ENCODE measurements at regions not wholly inside any gene's neighbourhood (a gene's known extent, or its start where the extent isn't known, plus 50 kb on each side); places are given as distances from the start of the nearest gene placed in this dataset.

DNA sequence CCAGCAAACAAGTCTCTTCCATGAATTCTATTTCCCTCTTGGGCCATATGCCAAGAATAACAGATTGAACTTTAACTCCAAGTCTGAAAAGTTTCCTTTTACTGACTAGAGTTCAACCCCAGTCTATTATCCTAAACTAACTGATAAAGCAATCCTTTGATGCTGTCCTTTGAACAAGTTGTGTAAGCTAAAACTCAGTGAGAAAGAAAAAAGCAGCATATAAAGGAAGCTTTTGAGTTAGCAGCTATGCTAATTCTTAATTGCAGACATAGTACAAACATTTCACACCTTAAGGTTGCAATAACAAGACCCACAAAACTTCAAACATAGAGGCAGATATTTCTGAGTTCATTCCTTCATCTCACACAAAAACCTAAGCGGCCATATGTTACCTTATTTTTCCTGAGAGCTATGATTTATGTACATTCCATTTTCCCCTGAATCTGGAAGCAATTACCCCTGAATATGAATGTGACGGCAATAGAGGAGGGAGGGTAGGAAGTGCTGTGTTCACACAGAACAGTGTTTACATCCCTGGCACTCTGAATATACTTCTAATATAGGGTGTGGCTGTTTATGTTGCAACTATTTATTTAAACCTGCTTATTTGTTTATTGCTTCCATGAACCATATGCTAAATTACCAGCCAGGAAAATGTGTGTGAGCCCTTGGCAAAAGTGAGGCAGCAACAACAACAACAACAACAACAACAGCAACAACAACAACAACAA is 180.6 kb downstream of the IRS1 start (continued):
- TF ChIP-seq, protein P1, sequence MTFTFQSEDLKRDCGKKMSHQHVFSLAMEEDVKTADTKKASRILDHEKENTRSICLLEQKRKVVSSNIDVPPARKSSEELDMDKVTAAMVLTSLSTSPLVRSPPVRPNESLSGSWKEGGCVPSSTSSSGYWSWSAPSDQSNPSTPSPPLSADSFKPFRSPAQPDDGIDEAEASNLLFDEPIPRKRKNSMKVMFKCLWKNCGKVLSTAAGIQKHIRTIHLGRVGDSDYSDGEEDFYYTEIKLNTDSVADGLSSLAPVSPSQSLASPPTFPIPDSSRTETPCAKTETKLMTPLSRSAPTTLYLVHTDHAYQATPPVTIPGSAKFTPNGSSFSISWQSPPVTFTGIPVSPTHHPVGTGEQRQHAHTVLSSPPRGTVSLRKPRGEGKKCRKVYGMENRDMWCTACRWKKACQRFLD (CRISPR knock-in tag; IDR thresholded peaks at IDR 0.05; ENCODE audit: borderline replicate concordance) = no peak
- no peak for TF ChIP-seq CENPT (CRISPR knock-in tag; IDR thresholded peaks at IDR 0.05; ENCODE audit: low read depth)
- TF ChIP-seq MED8 (CRISPR knock-in tag; IDR thresholded peaks at IDR 0.05; ENCODE audit: insufficient replicate concordance) = peak; percentile 71
- TF ChIP-seq KLF11 (CRISPR knock-in tag; IDR thresholded peaks at IDR 0.05) = peak; percentile 94; the same call in 1 of the 2 replicates
- TF ChIP-seq REPIN1 (CRISPR knock-in tag; IDR thresholded peaks at IDR 0.05; ENCODE audit: borderline replicate concordance, low read depth) = peak; percentile 81; the same call in 1 of the 2 replicates
- TF ChIP-seq AGO1 (IDR thresholded peaks at IDR 0.05; ENCODE audit: low read depth, low read length, poor library complexity, severe bottlenecking) = no peak
- TF ChIP-seq, protein P2, sequence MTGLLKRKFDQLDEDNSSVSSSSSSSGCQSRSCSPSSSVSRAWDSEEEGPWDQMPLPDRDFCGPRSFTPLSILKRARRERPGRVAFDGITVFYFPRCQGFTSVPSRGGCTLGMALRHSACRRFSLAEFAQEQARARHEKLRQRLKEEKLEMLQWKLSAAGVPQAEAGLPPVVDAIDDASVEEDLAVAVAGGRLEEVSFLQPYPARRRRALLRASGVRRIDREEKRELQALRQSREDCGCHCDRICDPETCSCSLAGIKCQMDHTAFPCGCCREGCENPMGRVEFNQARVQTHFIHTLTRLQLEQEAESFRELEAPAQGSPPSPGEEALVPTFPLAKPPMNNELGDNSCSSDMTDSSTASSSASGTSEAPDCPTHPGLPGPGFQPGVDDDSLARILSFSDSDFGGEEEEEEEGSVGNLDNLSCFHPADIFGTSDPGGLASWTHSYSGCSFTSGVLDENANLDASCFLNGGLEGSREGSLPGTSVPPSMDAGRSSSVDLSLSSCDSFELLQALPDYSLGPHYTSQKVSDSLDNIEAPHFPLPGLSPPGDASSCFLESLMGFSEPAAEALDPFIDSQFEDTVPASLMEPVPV (CRISPR knock-in tag; IDR thresholded peaks at IDR 0.05) = peak; percentile 57; the same call in 1 of the 2 replicates
- TF ChIP-seq KMT2B (CRISPR knock-in tag; IDR thresholded peaks at IDR 0.05) = peak; percentile 72
- TF ChIP-seq HOXA3 (CRISPR knock-in tag; IDR thresholded peaks at IDR 0.05) = peak; percentile 7; the same call in 1 of the 2 replicates
- TF ChIP-seq RCOR2 (CRISPR knock-in tag; IDR thresholded peaks at IDR 0.05) = peak; percentile 98
- peak; percentile 90 for TF ChIP-seq SIX4 (CRISPR knock-in tag; IDR thresholded peaks at IDR 0.05)
- TF ChIP-seq SAFB2 (CRISPR knock-in tag; IDR thresholded peaks at IDR 0.05; ENCODE audit: borderline replicate concordance, low read depth) = no peak
- TF ChIP-seq ZFP36 (IDR thresholded peaks at IDR 0.05; ENCODE audit: borderline replicate concordance, low read depth, low read length, partially characterized antibody) = no peak
- TF ChIP-seq ZMYM3 (CRISPR knock-in tag; IDR thresholded peaks at IDR 0.05) = peak; percentile 22; the same call in 1 of the 2 replicates
- TF ChIP-seq ZNF644 (CRISPR knock-in tag; IDR thresholded peaks at IDR 0.05; ENCODE audit: low read depth) = peak; percentile 80
- TF ChIP-seq ATF7-NPFF (CRISPR knock-in tag; IDR thresholded peaks at IDR 0.05; ENCODE audit: low read depth) = peak; percentile 37; the same call in 1 of the 2 replicates
- TF ChIP-seq, protein P3, sequence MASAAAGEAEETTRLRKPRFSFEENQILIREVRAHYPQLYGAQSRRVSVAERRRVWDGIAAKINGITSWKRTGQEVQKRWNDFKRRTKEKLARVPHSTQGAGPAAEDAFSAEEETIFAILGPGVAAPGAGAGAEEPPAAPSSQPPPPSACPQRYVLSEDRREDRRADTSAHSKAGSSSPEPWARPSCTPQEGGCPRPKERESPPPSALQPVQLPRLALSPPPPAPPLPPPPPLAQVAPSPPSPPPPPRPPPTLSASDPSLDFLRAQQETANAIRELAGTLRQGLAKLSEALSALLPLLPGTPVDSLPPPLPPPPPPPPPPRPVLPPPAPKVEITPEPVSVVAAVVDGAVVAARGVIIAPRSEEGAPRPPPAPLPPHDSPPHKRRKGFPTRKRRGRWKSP (CRISPR knock-in tag; IDR thresholded peaks at IDR 0.05) = peak; percentile 50; the same call in 1 of the 2 replicates
- TF ChIP-seq, protein P4, sequence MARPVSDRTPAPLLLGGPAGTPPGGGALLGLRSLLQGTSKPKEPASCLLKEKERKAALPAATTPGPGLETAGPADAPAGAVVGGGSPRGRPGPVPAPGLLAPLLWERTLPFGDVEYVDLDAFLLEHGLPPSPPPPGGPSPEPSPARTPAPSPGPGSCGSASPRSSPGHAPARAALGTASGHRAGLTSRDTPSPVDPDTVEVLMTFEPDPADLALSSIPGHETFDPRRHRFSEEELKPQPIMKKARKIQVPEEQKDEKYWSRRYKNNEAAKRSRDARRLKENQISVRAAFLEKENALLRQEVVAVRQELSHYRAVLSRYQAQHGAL (CRISPR knock-in tag; IDR thresholded peaks at IDR 0.05; ENCODE audit: not compliant biosample characterization) = no peak
- no peak for TF ChIP-seq MATR3 (CRISPR knock-in tag; IDR thresholded peaks at IDR 0.05)
- TF ChIP-seq SOX5 (CRISPR knock-in tag; IDR thresholded peaks at IDR 0.05; ENCODE audit: borderline replicate concordance) = peak; percentile 96
- peak; percentile 23 for TF ChIP-seq PHF5A (CRISPR knock-in tag; IDR thresholded peaks at IDR 0.05; ENCODE audit: low read depth, unreplicated experiment)
- TF ChIP-seq ZBTB3 (CRISPR knock-in tag; IDR thresholded peaks at IDR 0.05; ENCODE audit: borderline replicate concordance, low read depth) = 0 out of 2 replicates have a peak, but pooled peaks have one; percentile 78
- TF ChIP-seq RELA (CRISPR knock-in tag; IDR thresholded peaks at IDR 0.05) = no peak
- TF ChIP-seq MAZ (IDR thresholded peaks at IDR 0.05; ENCODE audit: borderline replicate concordance, low read depth, low read length) = no peak
- TF ChIP-seq MAZ (CRISPR knock-in tag; IDR thresholded peaks at IDR 0.05; ENCODE audit: low read depth) = no peak
- 0 out of 2 replicates have a peak, but pooled peaks have one; percentile 59 for TF ChIP-seq ZNF510 (CRISPR knock-in tag; IDR thresholded peaks at IDR 0.05; ENCODE audit: low read depth)
